HG03066 (cell line): ENCODE measurements at regions not wholly inside any gene's neighbourhood (a gene's known extent, or its start where the extent isn't known, plus 50 kb on each side); places are given as distances from the start of the nearest gene placed in this dataset.

Experiments used
- ATAC-seq: cut with Tn5 transposase; IDR thresholded peaks from one replicate; pipeline ENCODE4 v1.9.1; 2021; ENCODE audit warnings: low read depth; ENCODE audit not compliant: unreplicated experiment

DNA sequence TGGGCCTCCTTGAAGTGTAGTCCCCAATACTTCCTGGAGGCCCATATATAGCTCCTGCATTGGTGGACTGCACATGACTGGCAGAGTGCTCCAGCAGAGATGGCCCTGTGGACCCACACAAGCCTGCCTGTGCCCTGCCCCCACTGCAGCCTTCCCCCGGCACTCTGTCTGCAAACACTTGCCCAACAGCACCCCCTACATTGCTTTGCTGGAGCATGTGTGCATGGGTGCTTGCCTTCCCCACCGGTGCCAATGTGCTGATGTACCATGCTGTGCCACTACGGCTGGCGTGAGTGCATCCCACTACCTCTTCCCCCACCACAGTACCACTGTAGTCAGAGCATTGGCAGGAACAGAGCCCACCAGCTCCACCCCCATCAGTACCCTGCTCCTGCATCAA, 563.6 kb upstream of the CTNND2 start:
- no peak for ATAC-seq

DNA sequence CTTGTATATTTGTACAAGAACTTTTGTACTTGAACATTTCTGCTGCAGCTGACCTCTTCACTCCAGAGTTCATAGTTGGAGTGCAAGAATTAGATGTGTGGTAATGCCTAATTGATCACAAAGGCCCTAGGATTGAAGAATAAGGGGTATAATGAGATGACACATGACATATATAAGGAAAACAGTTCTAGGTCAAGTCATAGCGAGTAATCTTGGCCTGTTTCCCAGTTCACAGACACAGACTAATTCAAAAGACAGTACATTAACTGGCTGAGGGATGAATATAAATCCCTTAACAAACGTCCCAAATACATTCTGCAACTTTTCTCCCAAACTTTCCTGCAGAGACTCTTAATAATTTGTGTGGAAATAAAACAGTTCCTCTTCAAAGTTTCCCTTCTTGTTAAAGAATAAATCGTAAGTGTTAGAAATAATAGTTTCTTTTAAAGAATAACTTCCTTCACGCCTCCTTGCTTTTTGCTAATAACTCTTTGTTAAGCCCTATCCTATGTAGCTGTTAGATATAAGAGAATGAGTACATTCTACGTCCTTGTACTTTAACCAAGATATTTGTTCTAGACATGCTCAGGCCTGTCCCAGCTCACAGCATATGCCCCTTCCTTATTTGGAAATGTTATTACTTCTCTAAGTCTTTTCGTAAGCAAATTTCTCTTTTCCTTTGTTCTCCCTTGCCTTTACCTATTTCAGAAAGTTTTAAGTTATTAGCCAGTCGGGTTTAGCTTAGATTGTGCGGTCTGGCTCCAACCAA, 556.4 kb upstream of the CTNND2 start:
- ATAC-seq, result no peak

DNA sequence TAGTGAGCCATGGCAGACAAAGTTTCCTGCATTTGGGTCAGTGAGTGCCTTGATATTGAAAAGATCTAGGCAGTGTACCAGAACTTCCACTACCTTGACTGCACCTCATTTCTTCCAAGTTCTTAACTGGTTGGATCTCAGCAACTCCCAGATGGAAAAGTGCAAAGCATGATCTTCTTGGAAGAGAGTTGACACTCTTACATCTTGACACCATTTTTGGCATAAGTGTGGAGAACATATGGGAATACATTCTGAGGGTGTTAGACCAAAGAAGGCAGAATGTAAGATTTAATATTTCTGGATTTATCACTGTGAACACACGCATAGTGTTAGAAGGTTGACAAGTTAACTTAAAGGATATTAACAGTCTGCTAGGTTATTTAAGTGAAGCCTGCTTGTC, 555.1 kb upstream of the CTNND2 start:
- no peak for ATAC-seq

DNA sequence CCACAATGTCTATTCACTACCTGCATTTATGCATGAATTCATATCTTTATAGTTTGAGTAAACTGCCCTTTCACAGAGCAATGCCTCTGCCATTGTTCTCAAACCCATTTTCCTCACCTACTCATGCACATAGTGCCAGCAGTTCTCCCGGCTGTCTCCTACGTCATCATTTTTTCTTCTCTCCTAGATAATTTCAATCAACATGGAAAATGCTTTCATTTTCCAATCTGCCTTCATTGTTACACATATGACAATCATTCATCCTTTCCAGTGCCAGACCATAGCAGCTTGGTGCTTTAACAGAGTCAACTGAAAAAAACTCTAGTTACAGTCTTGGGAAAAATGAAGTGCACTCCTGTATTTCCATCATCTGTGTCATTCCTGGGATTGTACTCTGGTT, 514.8 kb upstream of the CTNND2 start:
- no peak for ATAC-seq

DNA sequence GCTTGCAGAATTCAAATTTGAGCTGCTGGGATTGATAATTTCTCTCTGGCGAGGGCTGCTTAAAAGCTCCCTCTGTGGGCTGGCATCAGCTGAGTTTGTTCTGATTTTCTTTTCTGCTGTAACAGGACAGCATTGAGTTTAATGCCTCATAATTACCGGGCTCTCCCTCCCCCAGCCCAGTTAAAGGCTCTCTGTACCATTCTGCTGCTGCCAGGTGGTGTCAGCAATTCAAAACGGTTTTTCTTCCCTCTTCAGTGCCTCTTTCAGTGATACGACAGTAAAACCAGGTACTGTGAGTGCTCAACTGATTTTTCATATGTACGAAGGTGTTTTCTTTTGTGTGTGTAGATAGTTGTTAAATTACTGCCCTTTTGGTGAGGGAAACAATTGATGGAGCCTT, 509.3 kb upstream of the CTNND2 start:
- ATAC-seq, result no peak

DNA sequence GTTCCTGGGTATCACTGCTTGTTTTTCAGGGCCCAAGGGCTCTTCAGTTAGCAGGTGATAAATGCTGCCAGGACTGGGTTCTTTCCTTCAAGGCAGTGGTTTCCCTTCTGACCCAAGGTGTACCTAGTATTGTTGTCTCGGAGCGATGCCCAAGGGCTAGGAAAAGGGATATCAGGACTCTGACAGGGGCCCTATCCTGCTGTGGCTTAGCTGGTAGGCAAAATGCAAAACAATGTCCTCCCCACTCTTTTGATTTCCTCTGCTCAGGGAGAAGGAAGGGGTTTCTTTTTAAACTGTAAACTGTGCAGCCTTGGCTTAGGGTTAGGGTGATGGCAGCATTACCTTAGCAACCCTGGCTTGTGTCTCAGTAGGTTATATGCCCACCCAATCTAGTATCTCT, 508.8 kb upstream of the CTNND2 start:
- ATAC-seq, result no peak

DNA sequence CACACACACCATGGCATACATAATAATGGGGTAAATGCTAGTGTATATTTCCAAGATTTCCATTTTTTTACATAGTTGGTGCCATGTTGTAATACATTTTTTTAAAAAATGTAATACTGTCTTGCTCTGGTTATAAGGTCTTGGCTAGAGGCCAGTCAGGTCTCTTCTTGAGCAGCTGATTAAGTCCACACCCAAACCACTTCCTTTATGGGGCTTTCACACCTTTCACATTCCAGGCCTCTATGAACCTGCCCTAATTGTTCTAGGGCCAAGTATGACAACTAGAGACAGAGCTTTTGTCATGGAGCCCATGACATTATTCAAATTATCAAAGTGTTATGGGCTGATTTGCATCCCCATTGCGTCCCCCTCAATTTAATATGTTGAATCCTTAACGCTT, 495.6 kb upstream of the CTNND2 start:
- ATAC-seq, result no peak

DNA sequence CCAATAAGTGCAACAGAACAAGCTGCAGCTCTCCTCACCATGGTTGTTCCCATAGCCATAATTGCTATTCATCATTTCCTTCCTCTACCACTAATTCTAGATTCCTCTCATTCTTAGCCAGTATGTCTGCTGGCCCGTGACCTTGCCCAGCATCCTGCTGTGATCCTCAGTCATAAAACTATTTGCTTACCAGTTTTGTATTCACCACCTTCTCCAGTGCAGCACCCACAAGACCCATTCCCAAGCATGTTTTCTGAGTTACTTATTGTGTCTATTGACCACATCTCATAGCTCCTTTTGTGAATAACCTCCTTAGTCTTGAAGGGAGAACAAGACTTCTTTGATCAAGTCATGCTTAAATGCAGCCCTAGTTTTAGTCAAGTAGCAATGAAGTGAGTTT, 488.0 kb upstream of the CTNND2 start:
- ATAC-seq, result no peak

DNA sequence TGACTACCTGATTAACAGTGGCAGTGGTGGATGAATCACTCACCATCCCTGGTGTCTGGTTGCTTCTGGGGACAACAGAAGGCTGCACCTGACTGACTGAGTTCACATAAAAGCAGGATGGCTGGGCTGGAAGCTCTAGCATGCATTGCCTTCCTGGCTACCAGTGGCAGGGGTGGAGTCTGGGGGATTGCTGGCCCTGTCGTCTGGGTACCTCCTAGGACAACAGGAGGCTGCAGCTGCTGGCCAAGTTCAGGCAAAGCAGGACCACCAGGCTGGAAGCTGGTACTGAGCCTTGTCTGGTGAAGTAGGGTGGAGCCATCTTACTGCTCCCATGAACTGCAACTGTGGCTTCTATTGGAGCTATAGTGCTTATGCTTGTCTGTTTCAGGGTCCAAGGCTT, 480.8 kb upstream of the CTNND2 start:
- ATAC-seq, result no peak

DNA sequence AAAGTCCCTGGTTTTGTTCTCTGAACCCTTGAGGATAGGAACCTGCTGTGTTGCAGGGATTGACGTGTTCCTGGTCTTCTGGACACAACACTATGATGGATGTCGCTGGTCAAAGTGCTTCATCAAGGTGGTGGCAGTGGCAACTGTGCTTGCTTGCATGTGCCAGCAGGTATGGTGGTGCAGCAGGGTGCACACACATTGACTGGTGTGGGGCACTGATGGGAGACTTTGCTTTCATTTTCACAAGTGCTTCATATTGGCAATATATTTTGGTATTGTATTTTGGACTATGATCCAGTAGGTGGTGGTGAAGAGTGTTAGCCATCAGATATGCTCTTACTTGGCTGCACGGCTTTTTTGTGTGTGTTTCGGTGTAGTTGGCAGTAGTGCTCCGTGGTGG, 479.8 kb upstream of the CTNND2 start:
- ATAC-seq, result no peak

DNA sequence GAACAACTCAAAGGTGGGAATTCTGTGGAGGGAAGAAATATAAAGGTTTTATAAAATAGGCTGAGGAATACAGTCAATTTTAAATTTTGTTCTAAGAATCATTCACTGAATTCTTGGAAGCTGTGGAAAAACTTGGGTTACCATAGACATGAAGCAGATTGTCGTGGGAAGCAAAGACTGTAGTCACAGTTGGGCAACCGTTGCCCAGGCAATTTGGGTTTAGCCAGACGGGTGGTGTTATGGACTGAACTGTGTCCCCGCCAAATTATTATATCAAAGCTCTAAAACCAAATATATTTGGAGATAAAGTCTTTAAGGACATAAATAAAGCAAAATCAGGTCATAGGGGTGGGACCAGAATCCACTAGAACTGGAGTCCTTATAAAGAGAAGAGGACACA, 463.7 kb upstream of the CTNND2 start:
- ATAC-seq, result no peak

DNA sequence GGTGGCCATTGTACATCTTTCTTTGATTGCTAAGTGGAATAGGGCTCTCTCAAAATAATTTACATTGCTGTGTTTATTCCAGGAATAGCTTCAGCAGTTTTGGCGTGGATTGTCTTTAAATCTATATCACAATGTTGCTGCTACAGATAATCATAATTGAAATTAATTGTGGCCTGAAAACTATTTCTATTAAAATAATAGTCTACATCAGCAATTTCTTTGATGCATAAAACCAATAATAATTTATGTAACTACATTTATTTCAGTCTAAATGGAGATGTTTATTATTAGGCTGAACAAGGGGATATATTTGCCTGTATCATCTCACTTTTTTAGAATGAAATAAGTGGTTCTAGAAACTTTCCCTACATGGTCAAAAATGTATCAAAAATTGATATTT, 456.0 kb upstream of the CTNND2 start:
- ATAC-seq, result no peak

DNA sequence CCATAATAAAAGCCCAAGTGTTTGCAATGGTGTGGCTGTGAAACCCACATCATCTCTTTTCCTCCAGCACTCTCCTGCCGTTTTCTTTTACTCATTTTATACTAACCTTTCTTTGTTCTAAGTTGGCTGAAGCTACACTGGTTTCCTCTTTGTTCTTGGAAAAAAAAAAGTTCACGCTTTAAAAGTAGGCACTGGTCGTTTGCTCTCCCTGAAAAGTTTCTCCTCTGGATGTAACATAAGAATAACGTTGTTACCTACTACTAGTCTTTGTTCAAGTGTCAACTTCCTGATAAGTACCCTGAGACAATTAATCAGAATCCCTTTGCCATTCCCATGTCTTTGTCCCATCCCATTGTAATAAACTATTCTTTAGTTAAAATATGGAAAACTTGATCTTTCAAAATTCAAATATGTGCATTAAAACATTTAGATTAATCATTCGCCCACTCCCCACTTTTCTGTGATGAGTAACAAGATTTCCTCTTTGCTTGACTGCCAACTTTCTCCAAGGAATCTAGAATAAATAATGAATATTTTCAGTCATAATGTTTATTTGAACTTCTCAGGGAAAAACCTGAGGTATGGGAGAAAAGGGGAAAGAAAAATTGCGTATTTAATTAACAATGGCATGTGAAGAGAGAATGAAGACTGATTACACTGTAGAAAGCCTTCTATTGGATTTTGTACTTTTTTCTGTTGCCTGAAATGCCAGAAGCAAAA, 454.3 kb upstream of the CTNND2 start:
- no peak for ATAC-seq

DNA sequence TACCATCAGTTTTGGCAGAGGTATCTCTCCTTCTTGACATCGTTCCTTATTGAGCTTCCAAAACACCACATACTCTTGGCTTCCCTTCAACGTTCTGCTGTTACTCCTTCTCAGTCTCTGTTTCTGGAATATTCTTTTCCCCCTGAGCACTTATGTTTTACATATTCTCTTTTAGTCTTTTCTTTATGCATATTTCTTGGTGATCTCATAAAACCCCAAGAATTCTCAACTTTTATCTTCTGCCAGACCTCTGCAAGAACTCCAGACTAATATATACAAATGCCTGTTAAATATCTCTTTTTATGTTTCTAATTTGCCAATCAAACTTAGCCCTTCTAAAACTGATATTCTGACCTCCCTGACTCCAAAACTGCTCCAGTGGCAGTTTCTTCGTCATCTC, 453.4 kb upstream of the CTNND2 start:
- ATAC-seq, result no peak

DNA sequence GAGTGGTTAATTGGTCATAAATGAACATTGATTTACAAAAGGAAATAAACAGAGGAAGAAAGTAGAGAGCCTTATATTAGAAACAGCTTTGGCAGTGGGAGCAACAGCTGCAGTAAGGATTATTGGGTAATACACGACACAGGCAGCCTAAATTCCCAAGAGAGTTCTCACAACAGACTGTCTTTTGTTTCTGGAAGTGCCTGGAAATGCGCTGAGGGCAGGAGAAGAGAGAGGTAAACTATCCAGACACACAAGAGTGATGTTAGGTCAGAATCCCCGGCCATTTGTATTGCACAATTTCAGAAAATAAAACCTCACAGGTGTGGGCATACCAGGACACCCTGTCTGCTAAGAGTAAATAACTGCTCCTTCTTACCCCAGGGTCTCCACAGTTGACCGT, 450.4 kb upstream of the CTNND2 start:
- no peak for ATAC-seq

DNA sequence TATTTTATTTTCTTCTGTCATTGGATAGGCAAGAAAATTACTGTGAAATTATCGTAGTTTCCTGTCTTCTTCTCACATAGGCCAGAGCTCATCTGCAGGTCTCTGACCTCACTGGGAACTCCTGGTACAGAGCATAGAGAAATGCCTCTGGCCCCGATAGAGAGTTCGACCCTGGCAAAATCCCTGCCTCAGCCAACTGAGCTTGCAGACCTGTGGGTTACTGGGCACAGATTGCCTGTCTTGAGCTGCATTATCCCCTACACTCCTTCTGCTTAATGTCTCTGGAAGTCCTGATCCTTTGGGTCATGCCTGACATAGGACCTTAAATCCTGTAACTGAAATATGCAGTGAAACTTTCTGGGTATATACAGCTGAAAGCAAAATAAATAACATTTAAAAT, 439.3 kb upstream of the CTNND2 start:
- no peak for ATAC-seq

DNA sequence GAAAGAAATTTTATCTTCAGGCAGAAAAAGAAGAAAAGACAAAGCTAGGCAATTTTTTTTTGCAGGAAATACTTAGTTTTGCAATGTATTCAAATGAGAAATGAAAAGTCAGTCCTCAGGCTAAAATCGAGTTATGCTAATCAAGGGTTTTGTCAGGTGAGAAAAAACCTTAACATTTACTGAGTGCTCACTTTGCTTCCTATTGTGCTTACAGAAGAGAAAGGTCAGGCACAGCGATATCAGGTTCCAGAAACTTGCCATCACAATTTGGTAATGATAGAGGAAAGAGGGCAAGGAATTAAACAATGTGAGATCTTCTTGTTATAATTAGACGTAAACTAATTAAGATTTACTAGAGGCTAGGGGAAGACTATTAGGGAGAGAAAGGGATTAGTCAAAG, 431.7 kb upstream of the CTNND2 start:
- ATAC-seq, result no peak

DNA sequence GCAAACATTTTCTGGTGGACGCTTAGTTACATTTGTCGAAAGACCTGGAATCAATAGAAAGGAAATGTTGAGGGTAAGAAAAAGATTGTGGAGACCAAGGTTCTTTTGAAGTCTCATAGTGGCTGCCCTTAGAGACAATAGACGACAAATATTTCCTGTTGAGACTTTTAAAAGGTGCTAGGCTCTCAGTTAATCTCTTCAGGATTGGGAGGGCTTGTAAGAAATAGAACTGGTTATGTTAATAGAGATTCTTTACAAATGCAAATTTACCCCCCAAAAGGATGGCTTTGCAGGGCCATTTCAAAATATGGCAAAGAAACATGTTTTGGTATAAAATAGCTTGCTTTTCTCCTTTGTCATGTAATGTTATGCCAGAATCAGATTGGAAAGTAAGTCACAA, 428.2 kb upstream of the CTNND2 start:
- ATAC-seq, result no peak

DNA sequence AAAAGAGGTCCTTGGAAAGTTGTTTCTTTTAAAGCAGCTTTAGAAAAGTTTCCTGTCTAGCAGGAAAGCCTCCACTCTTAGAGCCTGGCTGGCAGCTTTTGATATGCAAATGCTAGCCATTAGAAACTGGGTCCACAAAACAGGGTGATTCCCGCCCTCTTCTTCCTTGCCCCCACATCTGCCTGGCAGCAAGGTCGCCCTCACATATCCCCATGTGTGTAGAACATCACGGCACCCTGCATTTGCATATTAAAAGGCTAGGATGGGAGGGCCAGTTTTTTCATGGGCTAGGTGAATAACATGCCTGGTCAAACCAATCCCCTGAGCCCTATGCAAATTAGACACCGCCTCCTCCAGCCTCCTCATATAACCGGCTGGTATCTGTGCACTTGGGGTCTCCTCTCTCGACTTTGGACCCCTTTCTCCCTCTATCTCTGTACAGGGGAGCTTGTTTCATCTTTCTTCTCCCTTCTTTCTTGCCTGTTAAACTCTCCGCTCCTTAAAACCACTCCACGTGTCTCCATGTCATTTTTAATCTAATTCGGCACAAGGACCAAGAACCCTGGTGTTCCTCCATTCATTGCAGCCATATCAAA, 426.8 kb upstream of the CTNND2 start:
- ATAC-seq, result no peak

DNA sequence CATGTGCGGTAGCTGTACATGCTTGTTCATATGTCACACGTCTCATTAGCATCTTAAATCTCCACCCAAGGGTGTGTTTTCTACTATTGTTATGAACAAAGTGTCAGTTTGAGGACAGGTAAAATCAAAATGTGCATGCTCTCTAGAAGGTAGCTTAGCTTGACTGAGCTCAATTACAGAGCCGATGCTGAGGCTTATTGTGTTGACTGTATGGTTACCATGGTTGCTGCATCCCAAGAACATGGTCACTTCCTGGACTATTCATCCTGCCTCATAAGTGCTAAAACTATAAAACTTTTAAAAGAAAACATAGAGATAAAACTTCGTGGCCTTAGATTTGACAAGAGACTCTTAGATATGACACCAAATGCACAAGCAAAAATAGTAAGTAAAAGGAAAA, 426.1 kb upstream of the CTNND2 start:
- no peak for ATAC-seq

DNA sequence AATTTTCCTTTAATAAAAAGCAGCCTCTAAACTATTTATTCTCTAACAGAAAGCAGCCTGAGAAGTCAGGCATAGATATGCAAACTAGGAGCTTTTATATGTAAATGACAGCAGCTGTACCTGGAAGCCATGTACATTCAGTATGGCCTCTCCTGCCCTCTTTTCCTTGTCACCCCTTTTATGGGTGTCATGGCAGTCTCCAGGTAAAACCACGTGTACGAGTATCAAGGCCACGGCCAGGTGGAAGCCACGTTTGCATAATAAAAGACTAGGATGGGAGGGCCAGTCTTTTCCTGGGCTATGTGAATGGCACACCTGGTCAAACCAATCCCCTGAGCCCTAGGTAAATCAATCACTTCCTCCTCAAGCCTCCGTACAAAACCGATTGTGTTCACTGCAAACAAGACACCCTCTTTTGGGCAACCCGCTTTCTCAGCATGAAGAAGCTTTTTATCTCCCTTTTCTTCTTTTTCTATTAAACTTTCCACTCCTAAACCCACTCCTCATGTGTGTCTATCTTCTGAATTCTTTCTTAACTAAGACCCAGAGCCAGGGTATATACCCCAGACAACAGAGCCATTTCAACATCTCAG, 419.5 kb upstream of the CTNND2 start:
- ATAC-seq, result no peak

DNA sequence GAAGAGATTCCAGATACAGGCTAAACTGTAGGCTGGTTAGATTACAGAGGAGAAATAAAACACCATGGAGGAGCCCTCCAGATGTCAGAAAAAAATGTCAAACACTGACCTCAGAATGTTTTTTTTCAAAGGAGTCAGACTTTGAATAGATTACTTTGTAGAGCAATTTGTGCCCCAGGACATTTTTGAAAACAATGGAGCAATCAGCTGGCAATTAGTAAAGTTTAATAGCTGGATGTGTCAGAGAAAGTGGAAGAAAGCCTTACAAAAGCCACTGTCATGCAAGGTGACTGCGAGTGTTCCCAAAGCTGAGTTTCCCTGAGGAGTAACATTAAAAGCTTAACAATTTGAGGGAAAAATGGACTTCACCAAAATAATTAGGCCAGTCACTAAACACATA, 417.8 kb upstream of the CTNND2 start:
- ATAC-seq, result no peak
